ENCODE measurements at regions not wholly inside any gene's neighbourhood (a gene's known extent, or its start where the extent isn't known, plus 50 kb on each side); places are given as distances from the start of the nearest gene placed in this dataset.
"Not testable (repeated sequence)": the region's sequence is repeated elsewhere in the genome, so short reads cannot be mapped to it uniquely, and the experiment has no call there.

GRCh38 chr1:38584448-38585355, 274.9 kb downstream of the RRAGC start:
- no peaks in the 10 kb centered on the region for H3K9me3 ChIP-seq (ENCODE audit: control insufficient read depth, low read length)
- peaks cover 8% of the 10 kb centered on the region for H3K27me3 ChIP-seq (replicated peaks; ENCODE audit: control insufficient read depth, insufficient read depth, low read length)
- no peak overlapping the region for H3K4me3 ChIP-seq (ENCODE audit: low read length)
- DNase-seq (ENCODE audit: low read depth): no peak
- H3K9ac ChIP-seq (ENCODE audit: low read length): no peak overlapping the region
- no peaks in the 10 kb centered on the region for H3K4me1 ChIP-seq (ENCODE audit: control insufficient read depth, insufficient read depth, low read length)
- H3K36me3 ChIP-seq (ENCODE audit: control insufficient read depth, insufficient read depth, low read length, severe bottlenecking): no peaks in the 10 kb centered on the region

GRCh38 chr1:38583287-38583686, 276.3 kb downstream of the RRAGC start:
- peaks cover 20% of the 10 kb centered on the region for H3K27me3 ChIP-seq (replicated peaks; ENCODE audit: control insufficient read depth, insufficient read depth, low read length)
- not testable (repeated sequence) for H3K36me3 ChIP-seq (ENCODE audit: control insufficient read depth, insufficient read depth, low read length, severe bottlenecking); H3K9ac ChIP-seq (ENCODE audit: low read length); H3K4me3 ChIP-seq (ENCODE audit: low read length); H3K9me3 ChIP-seq (ENCODE audit: control insufficient read depth, low read length); DNase-seq (ENCODE audit: low read depth); H3K4me1 ChIP-seq (ENCODE audit: control insufficient read depth, insufficient read depth, low read length)

GRCh38 chr1:38581396-38581795, 278.2 kb downstream of the RRAGC start:
- peaks cover 31% of the 10 kb centered on the region for H3K27me3 ChIP-seq (replicated peaks; ENCODE audit: control insufficient read depth, insufficient read depth, low read length)
- H3K4me3 ChIP-seq (ENCODE audit: low read length): no peak overlapping the region
- H3K9ac ChIP-seq (ENCODE audit: low read length): no peak overlapping the region
- no peaks in the 10 kb centered on the region for H3K4me1 ChIP-seq (ENCODE audit: control insufficient read depth, insufficient read depth, low read length)
- DNase-seq (ENCODE audit: low read depth): no peak
- H3K36me3 ChIP-seq (ENCODE audit: control insufficient read depth, insufficient read depth, low read length, severe bottlenecking): no peaks in the 10 kb centered on the region
- no peaks in the 10 kb centered on the region for H3K9me3 ChIP-seq (ENCODE audit: control insufficient read depth, low read length)

GRCh38 chr1:38580594-38580993, 279.0 kb downstream of the RRAGC start:
- Histone ChIP-seq H3K9me3 (ENCODE audit: control insufficient read depth, low read length) (no peaks in the 10 kb centered on the region), H3K36me3 (ENCODE audit: control insufficient read depth, insufficient read depth, low read length, severe bottlenecking) (no peaks in the 10 kb centered on the region), H3K4me3 (ENCODE audit: low read length) (no peak overlapping the region), H3K27me3 (replicated peaks; ENCODE audit: control insufficient read depth, insufficient read depth, low read length) (peaks cover 36% of the 10 kb centered on the region), H3K9ac (ENCODE audit: low read length) (no peak overlapping the region), H3K4me1 (ENCODE audit: control insufficient read depth, insufficient read depth, low read length) (no peaks in the 10 kb centered on the region)
- DNase-seq (ENCODE audit: low read depth): no peak

GRCh38 chr1:38579056-38579455, 280.5 kb downstream of the RRAGC start:
- Histone ChIP-seq H3K4me3 (ENCODE audit: low read length) (no peak overlapping the region), H3K9ac (ENCODE audit: low read length) (no peak overlapping the region), H3K4me1 (ENCODE audit: control insufficient read depth, insufficient read depth, low read length) (no peaks in the 10 kb centered on the region), H3K36me3 (ENCODE audit: control insufficient read depth, insufficient read depth, low read length, severe bottlenecking) (no peaks in the 10 kb centered on the region), H3K9me3 (ENCODE audit: control insufficient read depth, low read length) (no peaks in the 10 kb centered on the region), H3K27me3 (replicated peaks; ENCODE audit: control insufficient read depth, insufficient read depth, low read length) (peaks cover 34% of the 10 kb centered on the region)
- DNase-seq (ENCODE audit: low read depth): no peak

- Histone ChIP-seq H3K4me1 (ENCODE audit: control insufficient read depth, insufficient read depth, low read length) (no peaks in the 10 kb centered on the region), H3K4me3 (ENCODE audit: low read length) (no peak overlapping the region), H3K9ac (ENCODE audit: low read length) (no peak overlapping the region), H3K36me3 (ENCODE audit: control insufficient read depth, insufficient read depth, low read length, severe bottlenecking) (no peaks in the 10 kb centered on the region), H3K27me3 (replicated peaks; ENCODE audit: control insufficient read depth, insufficient read depth, low read length) (peaks cover 32% of the 10 kb centered on the region), H3K9me3 (ENCODE audit: control insufficient read depth, low read length) (no peaks in the 10 kb centered on the region)
- peak; percentile 24 for DNase-seq (ENCODE audit: low read depth)
Measured at GRCh38 chr1:38578271-38578951, 281.2 kb downstream of the RRAGC start.

GRCh38 chr1:38577937-38578270, 281.7 kb downstream of the RRAGC start:
- no peak overlapping the region for H3K9ac ChIP-seq (ENCODE audit: low read length)
- H3K4me3 ChIP-seq (ENCODE audit: low read length): no peak overlapping the region
- H3K36me3 ChIP-seq (ENCODE audit: control insufficient read depth, insufficient read depth, low read length, severe bottlenecking): no peaks in the 10 kb centered on the region
- peaks cover 32% of the 10 kb centered on the region for H3K27me3 ChIP-seq (replicated peaks; ENCODE audit: control insufficient read depth, insufficient read depth, low read length)
- no peaks in the 10 kb centered on the region for H3K4me1 ChIP-seq (ENCODE audit: control insufficient read depth, insufficient read depth, low read length)
- no peak for DNase-seq (ENCODE audit: low read depth)
- no peaks in the 10 kb centered on the region for H3K9me3 ChIP-seq (ENCODE audit: control insufficient read depth, low read length)

- Histone ChIP-seq H3K9ac (ENCODE audit: low read length) (no peak overlapping the region), H3K4me3 (ENCODE audit: low read length) (no peak overlapping the region), H3K36me3 (ENCODE audit: control insufficient read depth, insufficient read depth, low read length, severe bottlenecking) (no peaks in the 10 kb centered on the region), H3K4me1 (ENCODE audit: control insufficient read depth, insufficient read depth, low read length) (no peaks in the 10 kb centered on the region), H3K9me3 (ENCODE audit: control insufficient read depth, low read length) (no peaks in the 10 kb centered on the region), H3K27me3 (replicated peaks; ENCODE audit: control insufficient read depth, insufficient read depth, low read length) (peaks cover 33% of the 10 kb centered on the region)
- no peak for DNase-seq (ENCODE audit: low read depth)
Measured at GRCh38 chr1:38577385-38577784, 282.2 kb downstream of the RRAGC start.

- Histone ChIP-seq H3K9me3 (ENCODE audit: control insufficient read depth, low read length) (no peaks in the 10 kb centered on the region), H3K4me1 (ENCODE audit: control insufficient read depth, insufficient read depth, low read length) (no peaks in the 10 kb centered on the region), H3K27me3 (replicated peaks; ENCODE audit: control insufficient read depth, insufficient read depth, low read length) (peaks cover 45% of the 10 kb centered on the region), H3K9ac (ENCODE audit: low read length) (no peak overlapping the region), H3K36me3 (ENCODE audit: control insufficient read depth, insufficient read depth, low read length, severe bottlenecking) (no peaks in the 10 kb centered on the region), H3K4me3 (ENCODE audit: low read length) (no peak overlapping the region)
- no peak for DNase-seq (ENCODE audit: low read depth)
Measured at GRCh38 chr1:38576241-38576640, 283.3 kb downstream of the RRAGC start.

- DNase-seq (ENCODE audit: low read depth): no peak
- H3K4me1 ChIP-seq (ENCODE audit: control insufficient read depth, insufficient read depth, low read length): no peaks in the 10 kb centered on the region
- H3K9ac ChIP-seq (ENCODE audit: low read length): no peak overlapping the region
- H3K9me3 ChIP-seq (ENCODE audit: control insufficient read depth, low read length): no peaks in the 10 kb centered on the region
- H3K36me3 ChIP-seq (ENCODE audit: control insufficient read depth, insufficient read depth, low read length, severe bottlenecking): no peaks in the 10 kb centered on the region
- H3K27me3 ChIP-seq (replicated peaks; ENCODE audit: control insufficient read depth, insufficient read depth, low read length): peaks cover 43% of the 10 kb centered on the region
- H3K4me3 ChIP-seq (ENCODE audit: low read length): no peak overlapping the region
Measured at GRCh38 chr1:38571726-38572125, 287.8 kb downstream of the RRAGC start.

GRCh38 chr1:38570657-38570975, 289.0 kb downstream of the RRAGC start:
- Histone ChIP-seq H3K9me3 (ENCODE audit: control insufficient read depth, low read length) (no peaks in the 10 kb centered on the region), H3K9ac (ENCODE audit: low read length) (no peak overlapping the region), H3K36me3 (ENCODE audit: control insufficient read depth, insufficient read depth, low read length, severe bottlenecking) (no peaks in the 10 kb centered on the region), H3K27me3 (replicated peaks; ENCODE audit: control insufficient read depth, insufficient read depth, low read length) (peaks cover 45% of the 10 kb centered on the region), H3K4me3 (ENCODE audit: low read length) (no peak overlapping the region), H3K4me1 (ENCODE audit: control insufficient read depth, insufficient read depth, low read length) (no peaks in the 10 kb centered on the region)
- DNase-seq (ENCODE audit: low read depth): no peak

Measured in adipocyte (in vitro differentiated cells).